Suprapubic skin (tissue), 3 donors: ENCODE measurements at regions not wholly inside any gene's neighbourhood (a gene's known extent, or its start where the extent isn't known, plus 50 kb on each side); places are given as distances from the start of the nearest gene placed in this dataset.

ENCODE experiments used
- CTCF ChIP-seq, 2 donors: fragments of 200-600 bp in 1 of 2; fragments of 450-650 bp in 1 of 2; sonication (generic) in 1 of 2; IDR thresholded peaks; one replicate each; pipeline ENCODE4 v1.5.1; 2016 to 2019; ENCODE audit warnings: antibody characterized with exemption in 2 of 2, mild to moderate bottlenecking in 1 of 2, moderate library complexity in 1 of 2
- EP300 ChIP-seq: sonication (generic); formaldehyde crosslinking; IDR thresholded peaks from one replicate; pipeline ENCODE4 v1.6.1; 2017; ENCODE audit warnings: antibody characterized with exemption
- POLR2A ChIP-seq, 2 donors: fragments of 450-650 bp; IDR thresholded peaks; one replicate each; pipeline ENCODE4 v1.6.1; 2017; ENCODE audit warnings: antibody characterized with exemption in 2 of 2, mild to moderate bottlenecking in 2 of 2, moderate library complexity in 2 of 2

- TF ChIP-seq EP300 (no peak), CTCF (IDR thresholded peaks at IDR 0.05) (no peak), POLR2A (IDR thresholded peaks at IDR 0.05) (no peak)
Observed at GRCh38 chr2:41779888-41780287, 267.9 kb upstream of the PKDCC start.
